Activated naive CD4-positive, alpha-beta T cell treated with anti-CD3 and anti-CD28 coated beads for 36 hours (primary cell): ENCODE measurements at regions not wholly inside any gene's neighbourhood (a gene's known extent, or its start where the extent isn't known, plus 50 kb on each side); places are given as distances from the start of the nearest gene placed in this dataset.
"Not testable (repeated sequence)": the region's sequence is repeated elsewhere in the genome, so short reads cannot be mapped to it uniquely, and the experiment has no call there.

Experiments used
- CTCF ChIA-PET: fragments of 350-600 bp; sonication (Branson Sonifier 250); formaldehyde crosslinking; loops from one replicate; lab custom pipeline; 2021; ENCODE audit warnings: antibody characterized with exemption; lab: Charles Lee
- DNase-seq: peaks from one replicate; pipeline ENCODE4 v3.0.0-alpha.2; 2020
- H3K27ac Mint-ChIP-seq: one replicate; pipeline ENCODE4 v1.8.0; 2021; ENCODE audit warnings: mild to moderate bottlenecking, mixed read lengths
- H3K27me3 Mint-ChIP-seq: one replicate; pipeline ENCODE4 v1.8.0; 2021; ENCODE audit warnings: low read depth, mixed read lengths
- H3K36me3 Mint-ChIP-seq: one replicate; pipeline ENCODE4 v1.8.0; 2021; ENCODE audit warnings: low read depth, mixed read lengths
- H3K4me1 Mint-ChIP-seq: one replicate; pipeline ENCODE4 v1.8.0; 2021; ENCODE audit warnings: low read depth, mixed read lengths
- H3K4me3 Mint-ChIP-seq: one replicate; pipeline ENCODE4 v1.8.0; 2021; ENCODE audit warnings: mild to moderate bottlenecking, moderate library complexity, mixed read lengths
- H3K9me3 Mint-ChIP-seq: one replicate; pipeline ENCODE4 v1.8.0; 2021; ENCODE audit warnings: mixed read lengths
- intact Hi-C: fragments of 100-400 bp; cut with micrococcal nuclease; formaldehyde crosslinking; loops from one replicate; pipeline ENCODE4 v1.15.1; 2023

GRCh38 chrX:773292-774025 is 142.9 kb downstream of the SHOX start:
- Mint-ChIP-seq H3K36me3 (no peaks in the 10 kb centered on the region), H3K9me3 (no peaks in the 10 kb centered on the region), H3K27me3 (peaks cover 5% of the 10 kb centered on the region), H3K4me3 (no peak overlapping the region), H3K27ac (no peak overlapping the region), H3K4me1 (no peaks in the 10 kb centered on the region)
- CTCF ChIA-PET, result no interaction called here
- intact Hi-C loops, result no loop called here
- DNase-seq, result no peak

DNA sequence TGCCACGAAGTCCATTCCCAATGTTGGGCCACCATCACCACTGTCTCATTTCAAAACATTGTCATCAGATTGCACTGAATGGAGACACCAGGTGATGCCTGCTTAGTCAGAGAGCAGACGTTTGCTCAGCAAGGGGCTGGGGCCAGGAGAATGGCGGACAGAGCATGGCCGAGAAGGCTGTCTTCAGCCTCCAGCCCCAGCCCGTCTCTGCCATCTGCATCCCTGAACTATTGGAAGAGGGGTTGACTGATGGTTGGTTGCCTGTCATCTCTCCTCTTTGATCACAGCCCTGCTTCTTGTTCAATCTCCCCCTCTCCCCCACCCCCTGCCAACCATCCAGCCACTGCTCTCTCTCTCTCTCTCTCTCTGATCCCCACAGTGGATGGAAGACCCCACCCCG is 140.9 kb downstream of the SHOX start:
- CTCF ChIA-PET, result no interaction called here
- DNase-seq, result no peak
- Mint-ChIP-seq H3K36me3 (no peaks in the 10 kb centered on the region), H3K9me3 (peaks cover 5% of the 10 kb centered on the region), H3K4me1 (no peaks in the 10 kb centered on the region), H3K27ac (no peak overlapping the region), H3K4me3 (no peak overlapping the region), H3K27me3 (peaks cover 5% of the 10 kb centered on the region)
- intact Hi-C loops, result no loop called here

- H3K27ac Mint-ChIP-seq, result no peak overlapping the region
- no peaks in the 10 kb centered on the region for H3K4me1 Mint-ChIP-seq
- CTCF ChIA-PET, result no interaction called here
- peaks cover 5% of the 10 kb centered on the region for H3K9me3 Mint-ChIP-seq
- intact Hi-C loops, result no loop called here
- H3K4me3 Mint-ChIP-seq, result no peak overlapping the region
- peaks cover 5% of the 10 kb centered on the region for H3K27me3 Mint-ChIP-seq
- no peak for DNase-seq
- no peaks in the 10 kb centered on the region for H3K36me3 Mint-ChIP-seq
Measured at GRCh38 chrX:769796-770195, 139.2 kb downstream of the SHOX start.

GRCh38 chrX:768596-768995 is 138.0 kb downstream of the SHOX start:
- H3K4me1 Mint-ChIP-seq, result no peaks in the 10 kb centered on the region
- CTCF ChIA-PET, result no interaction called here
- H3K36me3 Mint-ChIP-seq, result no peaks in the 10 kb centered on the region
- intact Hi-C loops, result no loop called here
- peaks cover 5% of the 10 kb centered on the region for H3K9me3 Mint-ChIP-seq
- DNase-seq, result no peak
- peaks cover 5% of the 10 kb centered on the region for H3K27me3 Mint-ChIP-seq
- no peak overlapping the region for H3K4me3 Mint-ChIP-seq
- no peak overlapping the region for H3K27ac Mint-ChIP-seq

- no peak for DNase-seq
- intact Hi-C loops, result no loop called here
- CTCF ChIA-PET, result no interaction called here
- no peaks in the 10 kb centered on the region for H3K4me1 Mint-ChIP-seq
- no peak overlapping the region for H3K27ac Mint-ChIP-seq
- no peaks in the 10 kb centered on the region for H3K36me3 Mint-ChIP-seq
- H3K27me3 Mint-ChIP-seq, result peaks cover 3% of the 10 kb centered on the region
- H3K4me3 Mint-ChIP-seq, result no peak overlapping the region
- peaks cover 1% of the 10 kb centered on the region for H3K9me3 Mint-ChIP-seq
Measured at GRCh38 chrX:758917-759316, 128.3 kb downstream of the SHOX start.

- CTCF ChIA-PET, result no interaction called here
Measured at GRCh38 chrX:750812-751211, 120.2 kb downstream of the SHOX start.

DNA sequence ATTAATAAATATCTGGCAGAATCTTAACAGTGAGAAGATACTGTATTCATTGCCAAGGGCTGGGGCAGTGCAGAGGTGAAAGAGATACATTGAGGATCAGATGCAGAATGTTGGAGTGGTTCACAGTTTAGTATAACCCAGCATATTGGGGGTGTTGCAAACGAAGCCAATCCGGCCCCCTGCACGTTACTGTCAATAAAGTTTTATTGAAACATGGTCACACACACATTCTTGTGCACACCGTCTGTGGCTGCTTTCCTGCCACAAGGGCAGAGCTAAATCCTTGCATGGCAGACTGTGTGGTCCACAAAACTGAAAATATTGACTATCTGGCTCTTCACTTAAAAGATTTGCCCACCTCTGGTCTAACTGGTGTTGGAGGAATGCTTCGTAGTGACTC is 119.7 kb downstream of the SHOX start:
- Mint-ChIP-seq H3K27me3 (no peaks in the 10 kb centered on the region), H3K36me3 (no peaks in the 10 kb centered on the region), H3K4me1 (no peaks in the 10 kb centered on the region), H3K9me3 (no peaks in the 10 kb centered on the region), H3K4me3 (no peak overlapping the region), H3K27ac (no peak overlapping the region)
- no peak for DNase-seq
- CTCF ChIA-PET, result no interaction called here
- intact Hi-C loops, result no loop called here

More at GRCh38 chrX:750812-751211, 120.2 kb downstream of the SHOX start:
- Mint-ChIP-seq H3K4me1 (no peaks in the 10 kb centered on the region), H3K36me3 (no peaks in the 10 kb centered on the region), H3K27ac (no peak overlapping the region), H3K27me3 (no peaks in the 10 kb centered on the region), H3K4me3 (no peak overlapping the region), H3K9me3 (no peaks in the 10 kb centered on the region)
- intact Hi-C loops, result no loop called here
- no peak for DNase-seq

DNA sequence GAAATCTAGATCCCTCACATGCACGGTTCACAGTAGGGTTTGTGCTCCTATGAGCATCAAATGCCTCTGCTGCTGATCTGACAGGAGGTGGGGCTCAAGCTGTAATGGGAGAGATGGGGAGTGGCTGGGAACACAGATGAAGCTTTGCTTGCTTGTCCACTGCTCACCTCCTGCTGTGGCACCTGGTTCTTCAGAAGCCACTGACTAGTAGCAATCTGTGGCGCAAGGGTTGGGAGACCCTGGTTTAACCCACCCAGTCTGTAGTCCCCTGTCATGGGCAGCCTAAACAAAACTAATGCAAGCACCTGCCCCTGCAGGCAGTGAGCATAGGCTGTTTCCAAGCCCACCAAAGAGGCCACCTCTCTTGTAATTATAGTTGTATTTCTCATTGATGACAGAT is 116.6 kb downstream of the SHOX start:
- Mint-ChIP-seq H3K9me3 (peaks cover 8% of the 10 kb centered on the region), H3K27me3 (no peaks in the 10 kb centered on the region), H3K27ac (no peak overlapping the region), H3K4me3 (no peak overlapping the region), H3K4me1 (no peaks in the 10 kb centered on the region), H3K36me3 (no peaks in the 10 kb centered on the region)
- no peak for DNase-seq
- intact Hi-C loops, result no loop called here
- CTCF ChIA-PET, result no interaction called here

- intact Hi-C loops, result no loop called here
- no peak for DNase-seq
- H3K4me1 Mint-ChIP-seq, result no peaks in the 10 kb centered on the region
- no peak overlapping the region for H3K4me3 Mint-ChIP-seq
- H3K36me3 Mint-ChIP-seq, result no peaks in the 10 kb centered on the region
- peaks cover 17% of the 10 kb centered on the region for H3K9me3 Mint-ChIP-seq
- no peaks in the 10 kb centered on the region for H3K27me3 Mint-ChIP-seq
- no peak overlapping the region for H3K27ac Mint-ChIP-seq
- CTCF ChIA-PET, result no interaction called here
Measured at GRCh38 chrX:739611-740010, 109.0 kb downstream of the SHOX start.

DNA sequence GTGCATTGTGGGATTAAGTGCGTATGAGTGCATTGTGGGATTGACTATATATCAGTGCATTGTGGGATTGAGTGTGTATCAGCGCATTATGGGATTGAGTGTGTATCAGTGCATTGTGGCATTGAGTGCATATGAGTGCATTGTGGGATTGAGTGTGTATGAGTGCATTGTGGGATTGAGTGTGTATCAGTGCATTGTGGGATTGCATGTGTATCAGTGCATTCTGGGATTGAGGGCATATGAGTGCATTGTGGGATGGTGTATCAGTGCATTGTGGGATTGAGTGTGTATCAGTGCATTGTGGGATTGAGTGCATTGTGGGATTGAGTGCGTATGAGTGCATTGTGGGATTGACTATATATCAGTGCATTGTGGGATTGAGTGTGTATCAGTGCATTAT is 106.4 kb downstream of the SHOX start:
- DNase-seq, CTCF ChIA-PET, H3K4me3 Mint-ChIP-seq, H3K27ac Mint-ChIP-seq, H3K9me3 Mint-ChIP-seq, intact Hi-C loops, H3K36me3 Mint-ChIP-seq, H3K4me1 Mint-ChIP-seq, H3K27me3 Mint-ChIP-seq: not testable (repeated sequence)

DNA sequence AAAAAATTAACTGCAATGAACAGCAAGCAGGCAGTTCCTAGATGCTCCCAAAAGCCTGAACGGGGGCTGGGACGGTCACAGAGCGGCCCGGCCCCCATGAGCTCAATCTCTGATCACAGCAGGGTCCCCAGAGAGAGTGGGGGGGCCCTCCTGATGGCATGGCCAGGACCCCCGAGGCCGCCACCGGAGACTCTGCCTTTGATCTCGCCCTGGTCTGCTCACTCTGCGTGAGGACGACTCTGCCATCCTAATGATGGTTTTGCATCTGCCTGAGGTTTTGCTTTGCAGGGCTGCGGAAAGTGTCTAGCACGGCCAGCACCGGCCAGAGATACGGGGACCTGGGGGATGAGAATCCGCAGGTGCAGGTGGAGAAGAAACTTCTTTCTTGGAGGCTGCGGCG is 103.8 kb downstream of the SHOX start:
- no peak for DNase-seq
- Mint-ChIP-seq H3K4me1 (no peaks in the 10 kb centered on the region), H3K27ac (no peak overlapping the region), H3K4me3 (no peak overlapping the region), H3K9me3 (no peaks in the 10 kb centered on the region), H3K36me3 (no peaks in the 10 kb centered on the region), H3K27me3 (no peaks in the 10 kb centered on the region)
- intact Hi-C loops, result no loop called here
- CTCF ChIA-PET, result no interaction called here

GRCh38 chrX:733961-734360 is 103.4 kb downstream of the SHOX start:
- DNase-seq, result no peak
- Mint-ChIP-seq H3K4me3 (no peak overlapping the region), H3K27ac (no peak overlapping the region), H3K4me1 (no peaks in the 10 kb centered on the region), H3K27me3 (no peaks in the 10 kb centered on the region), H3K9me3 (no peaks in the 10 kb centered on the region), H3K36me3 (no peaks in the 10 kb centered on the region)
- CTCF ChIA-PET, result no interaction called here
- intact Hi-C loops, result no loop called here

DNA sequence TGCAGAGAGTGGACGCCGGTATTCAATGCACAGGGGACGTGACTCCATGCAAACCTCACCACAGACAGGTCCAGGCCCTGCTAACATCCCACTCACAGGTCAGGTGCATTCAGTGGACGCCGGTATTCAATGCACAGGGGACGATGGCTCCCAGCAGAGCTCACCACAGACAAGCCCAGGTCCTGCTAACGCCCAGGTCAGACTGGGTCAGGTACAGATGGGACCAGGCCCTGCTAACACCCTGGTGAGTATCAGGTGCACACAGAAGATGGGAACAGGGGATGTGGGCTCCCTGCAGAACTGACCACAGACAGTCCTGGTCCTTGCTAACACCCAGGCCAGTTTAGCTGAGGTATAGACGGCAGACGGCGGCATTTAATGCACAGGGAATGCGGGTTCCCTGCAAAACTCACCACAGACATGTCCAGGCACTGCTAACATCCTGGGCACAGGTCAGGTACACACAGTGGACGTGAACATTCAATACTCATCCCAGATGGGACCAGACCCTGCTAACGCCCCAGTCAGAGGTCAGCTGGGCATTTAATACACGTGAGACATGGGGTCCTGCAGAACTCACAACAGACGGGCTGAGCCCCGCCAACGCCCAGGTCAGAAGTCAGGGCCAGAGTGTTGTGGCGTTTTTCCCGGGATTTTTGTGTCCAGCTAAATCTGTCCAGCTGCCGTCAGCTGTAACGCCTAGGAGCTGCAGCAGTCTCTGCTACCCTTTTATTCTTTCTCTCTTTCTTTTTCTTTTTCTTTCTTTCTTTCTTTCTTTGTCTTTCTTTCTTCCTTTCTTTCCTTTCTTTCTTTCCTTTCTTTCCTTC is 99.2 kb downstream of the SHOX start:
- Mint-ChIP-seq H3K36me3 (no peaks in the 10 kb centered on the region), H3K27ac (no peak overlapping the region), H3K4me1 (no peaks in the 10 kb centered on the region), H3K27me3 (no peaks in the 10 kb centered on the region), H3K4me3 (no peak overlapping the region), H3K9me3 (no peaks in the 10 kb centered on the region)
- CTCF ChIA-PET, result no interaction called here
- intact Hi-C loops, result no loop called here
- DNase-seq, result no peak
